DOHH2 (cell line): ENCODE measurements at regions not wholly inside any gene's neighbourhood (a gene's known extent, or its start where the extent isn't known, plus 50 kb on each side); places are given as distances from the start of the nearest gene placed in this dataset.

ENCODE experiments used
- CTCF ChIP-seq: fragments of 200-600 bp; sonication (generic); IDR thresholded peaks from one replicate; pipeline ENCODE4 v1.5.1; 2014; ENCODE audit warnings: antibody characterized with exemption, mild to moderate bottlenecking, low read depth, low read length; ENCODE audit not compliant: poor library complexity, severe bottlenecking
- EZH2phosphoT487 ChIP-seq: fragments of 200-600 bp; sonication (generic); IDR thresholded peaks from 2 replicates; pipeline ENCODE4 v1.6.1; 2017; ENCODE audit warnings: borderline replicate concordance, mild to moderate bottlenecking, antibody characterized with exemption, low read length, moderate library complexity, mixed read lengths

GRCh38 chr2:56474412-56475158, 290.8 kb downstream of the CCDC85A start:
- TF ChIP-seq CTCF (no peak), EZH2phosphoT487 (no peak)
